OCI-LY3 (cell line): ENCODE measurements at regions not wholly inside any gene's neighbourhood (a gene's known extent, or its start where the extent isn't known, plus 50 kb on each side); places are given as distances from the start of the nearest gene placed in this dataset.

Experiments used
- H2AFZ ChIP-seq: fragments of 200-600, 300-600 bp; shearing (Covaris generic); 2 replicates; pipeline ENCODE4 v1.6.0; 2014; ENCODE audit warnings: antibody characterized with exemption, low read depth, low read length
- H3K27ac ChIP-seq: fragments of 200-600, 300-600 bp; sonication (generic); 2 replicates; pipeline ENCODE4 v1.5.1; 2014; ENCODE audit warnings: mild to moderate bottlenecking, low read length, moderate library complexity, mixed read lengths
- H3K27me3 ChIP-seq: fragments of 200-600, 300-600 bp; sonication (generic); 2 replicates; pipeline ENCODE4 v1.6.1; 2014; ENCODE audit warnings: low read depth, low read length, mixed read lengths
- H3K36me3 ChIP-seq: fragments of 200-600, 300-600 bp; sonication (generic); replicated peaks from 2 replicates; pipeline ENCODE3; 2014; ENCODE audit warnings: low read depth, low read length, mixed read lengths
- H3K4me1 ChIP-seq: fragments of 300-600, 200-600 bp; sonication (generic); 2 replicates; pipeline ENCODE4 v1.6.1; 2014; ENCODE audit warnings: low read length, mixed read lengths
- H3K4me2 ChIP-seq: fragments of 200-600, 300-600 bp; sonication (generic); 2 replicates; pipeline ENCODE4 v1.6.1; 2014; ENCODE audit warnings: low read length, mixed read lengths
- H3K4me3 ChIP-seq: fragments of 300-600, 200-600 bp; sonication (generic); 2 replicates; pipeline ENCODE4 v1.5.1; 2014; ENCODE audit warnings: antibody characterized with exemption, mild to moderate bottlenecking, low read length, moderate library complexity
- H3K79me2 ChIP-seq: fragments of 300-600, 200-600 bp; shearing (Covaris generic); 2 replicates; pipeline ENCODE4 v1.6.1; 2014; ENCODE audit warnings: mild to moderate bottlenecking, low read length, mixed read lengths
- H3K9ac ChIP-seq: fragments of 300-600, 200-600 bp; shearing (Covaris generic); 2 replicates; pipeline ENCODE4 v1.6.0; 2014; ENCODE audit warnings: mild to moderate bottlenecking, low read length, moderate library complexity
- H3K9me3 ChIP-seq: fragments of 200-600, 300-600 bp; shearing (Covaris generic); 2 replicates; pipeline ENCODE4 v1.6.1; 2014; ENCODE audit warnings: low read length, mixed read lengths; ENCODE audit not compliant: insufficient read depth
- H4K20me1 ChIP-seq: fragments of 200-600, 300-600 bp; sonication (generic); 2 replicates; pipeline ENCODE4 v1.6.1; 2016; ENCODE audit warnings: low read length, mixed read lengths; ENCODE audit not compliant: insufficient read depth
- CTCF ChIP-seq: fragments of 200-600, 300-600 bp; sonication (generic); IDR thresholded peaks from 2 replicates; pipeline ENCODE4 v1.5.1; 2014; ENCODE audit warnings: antibody characterized with exemption, low read length, low read depth
- EZH2phosphoT487 ChIP-seq: fragments of 200-600 bp; shearing (Covaris generic); IDR thresholded peaks from 2 replicates; pipeline ENCODE4 v1.6.1; 2018; ENCODE audit warnings: antibody characterized with exemption, mixed run types, low read depth

DNA sequence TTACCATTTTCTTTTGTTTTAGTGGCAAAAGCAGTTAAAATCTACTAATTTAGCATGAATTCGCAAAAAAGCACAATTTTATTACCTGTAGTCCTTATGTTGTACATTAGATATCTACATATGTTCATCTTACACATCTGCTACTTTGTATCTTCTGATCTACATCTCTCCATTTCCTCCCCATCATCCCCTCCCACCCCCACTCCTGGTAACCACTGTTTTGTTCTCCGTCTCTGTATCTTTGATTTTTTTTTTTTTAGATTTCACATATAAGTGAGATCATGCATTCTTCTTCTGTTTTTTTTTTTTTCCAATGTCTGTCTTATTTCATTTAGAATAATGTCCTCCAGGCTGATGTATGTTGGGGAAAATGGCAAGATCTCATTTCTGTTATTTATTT is 922.7 kb downstream of the VRK1 start:
- no peak overlapping the region for H3K27ac ChIP-seq
- no peaks in the 10 kb centered on the region for H3K9me3 ChIP-seq
- no peak overlapping the region for H3K4me3 ChIP-seq
- H3K36me3 ChIP-seq = no peaks in the 10 kb centered on the region
- H3K9ac ChIP-seq = no peak overlapping the region
- no peaks in the 10 kb centered on the region for H3K79me2 ChIP-seq
- H3K4me2 ChIP-seq = no peak overlapping the region
- no peak overlapping the region for H2AFZ ChIP-seq
- no peak for TF ChIP-seq CTCF
- no peak for TF ChIP-seq EZH2phosphoT487
- peaks cover 65% of the 10 kb centered on the region for H3K27me3 ChIP-seq
- H4K20me1 ChIP-seq = no peaks in the 10 kb centered on the region
- no peaks in the 10 kb centered on the region for H3K4me1 ChIP-seq

DNA sequence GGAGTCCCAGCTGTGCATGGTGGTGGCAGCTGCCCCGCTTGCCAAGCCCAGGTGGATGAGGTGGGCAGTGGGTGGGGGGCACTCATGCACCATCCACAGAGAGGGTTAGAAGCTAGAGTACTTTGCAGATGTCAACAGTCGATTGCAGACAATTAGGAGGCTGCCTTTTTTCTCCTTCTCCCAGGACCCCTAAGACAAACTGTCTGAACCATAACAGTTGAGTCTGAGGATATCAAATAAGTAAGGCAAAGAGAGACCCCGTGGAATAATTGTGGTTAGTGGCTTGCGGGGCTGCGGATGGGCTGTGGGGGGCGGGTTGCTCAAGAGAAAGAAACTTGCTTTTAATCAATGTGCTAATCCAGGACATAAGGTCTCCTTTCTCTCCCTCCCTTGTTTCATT is 926.2 kb downstream of the VRK1 start:
- Histone ChIP-seq H2AFZ (no peak overlapping the region), H3K27me3 (peaks cover 60% of the 10 kb centered on the region), H3K79me2 (no peaks in the 10 kb centered on the region), H3K36me3 (no peaks in the 10 kb centered on the region), H3K4me1 (no peaks in the 10 kb centered on the region), H3K4me2 (no peak overlapping the region), H3K27ac (no peak overlapping the region), H3K9ac (no peak overlapping the region), H3K4me3 (no peak overlapping the region), H3K9me3 (no peaks in the 10 kb centered on the region), H4K20me1 (no peaks in the 10 kb centered on the region)
- TF ChIP-seq CTCF (no peak), EZH2phosphoT487 (no peak)

DNA sequence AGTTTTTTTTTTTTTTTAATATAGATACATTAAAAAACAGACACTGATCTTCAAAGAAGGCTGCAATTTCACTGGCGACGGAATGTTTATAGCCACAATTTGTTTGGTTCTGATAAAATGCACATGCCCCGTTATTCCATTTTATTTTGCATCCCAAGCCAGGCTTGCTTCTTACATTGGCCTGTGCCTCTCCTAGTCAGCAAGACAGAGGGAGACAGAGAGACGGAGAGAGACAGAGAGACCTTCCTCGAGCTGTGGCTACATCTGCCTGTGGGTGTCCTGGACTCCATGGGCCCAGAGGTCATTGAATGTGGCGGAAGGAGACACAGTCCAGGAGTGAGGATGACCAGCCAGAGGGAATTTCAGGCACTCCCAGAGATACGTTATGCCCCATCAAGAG is 926.6 kb downstream of the VRK1 start:
- H3K9me3 ChIP-seq = no peaks in the 10 kb centered on the region
- no peak overlapping the region for H3K27ac ChIP-seq
- H4K20me1 ChIP-seq = no peaks in the 10 kb centered on the region
- no peak overlapping the region for H3K9ac ChIP-seq
- H3K79me2 ChIP-seq = no peaks in the 10 kb centered on the region
- H3K4me3 ChIP-seq = no peak overlapping the region
- no peak overlapping the region for H3K4me2 ChIP-seq
- no peak for TF ChIP-seq EZH2phosphoT487
- no peak overlapping the region for H2AFZ ChIP-seq
- H3K4me1 ChIP-seq = no peaks in the 10 kb centered on the region
- H3K27me3 ChIP-seq = peaks cover 56% of the 10 kb centered on the region
- H3K36me3 ChIP-seq = no peaks in the 10 kb centered on the region

GRCh38 chr14:97724265-97724731 is 927.1 kb downstream of the VRK1 start:
- no peaks in the 10 kb centered on the region for H3K4me1 ChIP-seq
- TF ChIP-seq EZH2phosphoT487 (no peak), CTCF (no peak)
- no peak overlapping the region for H3K9ac ChIP-seq
- H3K4me3 ChIP-seq = no peak overlapping the region
- no peaks in the 10 kb centered on the region for H3K9me3 ChIP-seq
- no peaks in the 10 kb centered on the region for H3K36me3 ChIP-seq
- no peak overlapping the region for H2AFZ ChIP-seq
- H3K79me2 ChIP-seq = no peaks in the 10 kb centered on the region
- H3K27ac ChIP-seq = no peak overlapping the region
- H3K27me3 ChIP-seq = peaks cover 51% of the 10 kb centered on the region
- no peaks in the 10 kb centered on the region for H4K20me1 ChIP-seq
- peak overlapping the region; percentile 8; the same call in 1 of the 2 replicates for H3K4me2 ChIP-seq

- Histone ChIP-seq H3K4me3 (no peak overlapping the region), H3K27ac (no peak overlapping the region), H3K79me2 (no peaks in the 10 kb centered on the region), H3K36me3 (no peaks in the 10 kb centered on the region), H3K4me2 (no peak overlapping the region), H3K9ac (no peak overlapping the region), H2AFZ (no peak overlapping the region), H3K27me3 (peaks cover 38% of the 10 kb centered on the region), H3K9me3 (no peaks in the 10 kb centered on the region), H4K20me1 (no peaks in the 10 kb centered on the region), H3K4me1 (no peaks in the 10 kb centered on the region)
- no peak for TF ChIP-seq CTCF
- TF ChIP-seq EZH2phosphoT487 = no peak
Observed at GRCh38 chr14:97726676-97727075, 929.5 kb downstream of the VRK1 start.
